ENCODE measurements at regions not wholly inside any gene's neighbourhood (a gene's known extent, or its start where the extent isn't known, plus 50 kb on each side); places are given as distances from the start of the nearest gene placed in this dataset.
"Not testable (repeated sequence)": the region's sequence is repeated elsewhere in the genome, so short reads cannot be mapped to it uniquely, and the experiment has no call there.

DNA sequence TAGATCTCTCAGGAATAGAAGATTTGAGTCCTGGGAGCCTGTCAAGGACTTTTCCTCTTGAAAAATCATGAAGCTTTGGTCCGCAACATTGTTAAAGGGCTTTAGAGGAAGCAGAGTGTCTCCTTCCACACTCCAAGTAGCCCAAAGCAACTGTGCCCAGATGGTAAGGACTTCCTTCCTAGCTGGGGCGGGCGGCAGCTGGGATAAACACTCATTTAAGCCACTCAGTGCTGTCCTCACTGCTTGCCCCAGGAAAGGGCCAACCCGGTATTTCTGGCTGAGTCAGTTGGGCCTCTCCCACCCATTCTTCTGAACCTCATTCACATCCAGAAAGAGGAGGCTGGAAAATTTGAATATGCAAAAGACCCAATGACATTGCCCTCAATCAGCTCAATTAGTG is 144.3 kb downstream of the CHIC2 start:
- DNase-seq, result peak; percentile 57

DNA sequence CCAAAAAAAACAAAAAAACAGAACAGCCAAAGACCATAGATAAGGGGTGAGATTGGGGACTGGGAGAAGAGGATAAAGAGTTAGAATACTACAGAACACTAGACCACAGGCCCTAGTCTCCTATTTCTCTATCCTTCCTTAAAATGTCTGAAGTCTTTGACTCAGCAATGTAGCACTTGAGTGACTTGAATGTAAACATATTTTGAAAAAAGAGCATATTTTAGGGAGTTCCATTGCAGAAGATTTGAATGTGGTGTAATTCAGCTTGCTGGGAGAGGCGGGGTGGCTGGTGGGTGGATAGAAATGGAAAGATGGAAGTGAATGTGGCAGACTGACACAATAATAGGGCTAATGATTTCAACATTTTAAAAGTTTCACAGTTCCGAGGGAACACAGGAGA is 144.9 kb downstream of the CHIC2 start:
- DNase-seq, result no peak

DNA sequence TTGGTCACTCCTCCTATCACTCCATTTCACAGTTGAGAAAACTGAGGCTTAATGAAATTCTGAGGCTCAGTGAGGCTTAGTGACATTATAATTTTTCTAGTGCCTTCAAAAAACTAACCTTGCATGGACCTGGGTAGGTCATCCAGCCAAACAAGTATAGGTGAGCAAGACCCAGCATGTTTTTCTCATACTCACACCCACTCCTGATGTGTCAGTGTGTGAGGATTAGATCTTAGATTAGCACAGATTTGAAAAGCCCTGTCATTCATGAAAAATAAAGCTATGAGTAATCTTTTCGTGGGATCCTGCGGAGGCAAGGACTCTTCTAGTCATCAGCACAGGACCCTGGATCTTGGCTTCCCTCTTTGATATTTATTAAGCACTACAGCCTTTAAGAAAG is 146.7 kb downstream of the CHIC2 start:
- no peak for DNase-seq

DNA sequence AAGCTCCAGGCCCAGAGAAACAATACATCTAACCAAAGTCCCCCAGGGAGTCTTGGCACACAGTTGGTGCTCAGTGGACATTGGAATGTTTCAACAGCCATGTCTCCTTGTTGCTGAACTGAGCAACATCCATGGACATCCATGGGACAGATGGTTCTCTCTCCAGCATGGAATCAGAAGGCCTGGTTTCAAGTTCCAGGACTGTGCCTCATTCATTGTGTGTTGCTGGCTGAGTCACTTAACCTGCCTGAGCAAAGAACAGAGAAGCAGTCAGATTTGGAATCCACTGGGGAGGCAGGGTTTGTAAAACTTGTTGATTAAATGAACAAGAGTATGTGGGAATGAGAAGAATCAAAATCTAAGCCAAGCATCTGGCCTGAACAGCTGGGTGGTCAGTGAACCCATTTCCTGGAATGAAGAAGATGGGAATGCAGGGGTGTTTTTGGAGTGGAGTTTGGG is 147.9 kb downstream of the CHIC2 start:
- no peak for DNase-seq

DNA sequence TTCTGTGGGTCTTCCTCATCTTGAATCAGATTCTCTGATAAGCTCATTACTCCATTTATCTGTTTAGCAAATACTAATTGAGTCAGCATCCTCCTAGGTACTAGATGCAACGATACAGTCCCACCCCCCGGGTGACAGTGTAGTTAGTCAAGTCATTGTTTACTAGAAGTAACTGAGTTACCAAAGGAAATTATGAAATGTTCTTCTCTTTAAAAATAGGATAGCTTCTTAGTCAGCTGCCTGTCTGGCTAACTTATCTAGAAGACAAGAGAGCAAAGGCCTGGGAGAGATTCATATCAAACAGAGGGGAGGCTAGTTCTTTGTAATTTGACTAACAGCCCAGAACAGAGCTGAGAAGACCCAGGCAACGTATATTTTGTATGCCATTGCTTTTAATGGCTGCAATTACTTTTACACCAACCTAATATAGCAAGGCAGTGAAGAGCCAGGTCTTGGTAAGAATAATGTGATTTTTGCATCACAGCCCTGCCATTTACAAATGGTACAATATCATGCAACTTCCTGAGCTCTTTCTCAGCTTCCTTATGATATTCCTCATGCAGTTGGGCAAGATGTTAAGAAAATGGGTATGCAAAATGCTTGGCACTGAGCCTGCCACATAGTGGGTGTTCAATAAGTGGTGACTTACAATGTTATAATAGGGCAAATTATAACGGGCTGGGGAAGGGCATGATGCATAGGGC is 149.9 kb downstream of the CHIC2 start:
- DNase-seq, result no peak

DNA sequence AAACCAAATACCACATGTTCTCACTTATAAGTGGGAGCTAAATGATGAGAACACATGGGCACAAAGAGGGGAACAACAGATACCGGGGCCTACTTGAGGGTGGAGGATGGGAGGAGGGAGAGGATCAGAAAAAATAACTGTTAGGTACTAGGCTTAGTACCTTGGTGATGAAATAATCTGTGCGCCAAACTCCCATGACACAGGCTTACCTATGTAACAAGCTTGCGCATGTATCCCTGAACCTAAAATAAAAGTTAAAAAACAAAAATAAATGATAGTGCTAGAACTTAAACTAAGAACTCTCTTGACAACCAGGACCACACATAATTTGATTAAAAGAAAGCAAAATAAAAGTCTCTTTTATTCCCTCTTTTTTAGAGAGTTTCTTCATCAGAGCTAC is 150.6 kb downstream of the CHIC2 start:
- no peak for DNase-seq

DNA sequence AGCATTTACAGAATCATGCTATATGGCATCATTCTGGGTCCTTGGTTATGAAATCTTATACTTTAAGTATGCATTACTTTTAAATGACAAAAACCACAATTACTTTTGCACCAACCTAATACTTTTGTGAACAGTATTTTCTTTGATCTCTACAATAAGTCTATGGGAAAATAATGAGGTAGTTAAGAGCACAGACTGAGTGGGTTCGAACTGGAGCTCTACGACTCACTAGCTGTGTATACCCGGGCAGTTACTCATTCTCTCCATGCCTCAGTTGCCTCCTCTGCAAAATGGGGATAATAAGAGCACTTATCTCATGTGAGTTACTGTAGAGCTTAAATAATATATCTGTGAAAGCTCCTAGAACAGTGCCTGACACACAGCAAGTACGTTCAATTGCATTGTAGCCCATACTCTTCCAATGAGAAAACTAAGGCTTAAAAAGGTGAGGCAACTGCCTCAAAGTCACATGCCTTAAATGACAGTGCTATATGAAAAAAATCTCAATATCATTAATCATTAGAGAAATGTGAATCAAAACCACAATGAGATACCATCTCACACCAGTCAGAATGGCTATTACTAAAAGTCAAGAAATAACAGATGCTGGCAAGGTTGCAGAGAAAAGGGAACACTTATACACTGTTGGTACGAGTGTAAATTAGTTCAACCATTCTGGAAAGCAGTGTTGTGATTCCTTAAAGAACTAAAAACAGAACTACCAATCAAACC is 151.5 kb downstream of the CHIC2 start:
- DNase-seq, result no peak

DNA sequence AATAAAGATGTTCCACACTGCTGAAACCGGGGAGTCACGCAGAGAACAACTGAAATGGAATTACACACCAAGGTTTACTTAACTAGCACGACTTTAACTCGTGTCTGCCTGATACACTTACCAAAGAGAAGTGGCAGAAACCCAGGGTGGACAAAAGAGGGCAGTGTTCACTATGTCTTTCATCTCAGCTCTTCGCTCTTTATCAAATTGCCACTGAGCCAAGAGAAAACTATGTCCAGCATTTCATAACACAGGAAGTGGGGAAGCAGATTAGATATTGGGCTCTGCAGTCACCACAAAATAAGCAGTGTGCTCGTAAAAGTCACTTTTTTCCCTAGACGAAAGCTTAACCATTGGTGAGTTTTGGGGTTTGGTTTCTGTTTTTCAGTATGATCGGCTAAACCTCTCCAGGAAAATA is 155.7 kb downstream of the CHIC2 start:
- DNase-seq, result peak; percentile 43

DNA sequence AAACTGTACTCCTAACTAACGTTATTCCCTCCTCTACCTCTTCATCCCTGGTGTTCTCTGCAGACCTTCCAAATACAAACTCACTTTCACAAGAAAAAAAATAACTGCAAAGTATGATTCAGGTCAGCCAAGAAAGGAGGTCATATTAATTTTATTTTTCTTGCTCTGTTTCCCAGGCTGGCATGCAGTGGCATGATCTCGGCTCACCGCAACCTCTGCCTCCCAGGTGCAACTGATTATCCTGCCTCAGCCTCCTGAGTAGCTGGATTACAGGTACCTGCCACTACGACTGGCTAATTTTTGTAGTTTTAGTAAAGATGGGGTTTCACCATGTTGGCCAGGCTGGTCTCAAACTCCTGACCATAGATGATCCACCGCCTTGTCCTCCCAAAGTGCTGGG is 156.6 kb downstream of the CHIC2 start:
- DNase-seq, result no peak

DNA sequence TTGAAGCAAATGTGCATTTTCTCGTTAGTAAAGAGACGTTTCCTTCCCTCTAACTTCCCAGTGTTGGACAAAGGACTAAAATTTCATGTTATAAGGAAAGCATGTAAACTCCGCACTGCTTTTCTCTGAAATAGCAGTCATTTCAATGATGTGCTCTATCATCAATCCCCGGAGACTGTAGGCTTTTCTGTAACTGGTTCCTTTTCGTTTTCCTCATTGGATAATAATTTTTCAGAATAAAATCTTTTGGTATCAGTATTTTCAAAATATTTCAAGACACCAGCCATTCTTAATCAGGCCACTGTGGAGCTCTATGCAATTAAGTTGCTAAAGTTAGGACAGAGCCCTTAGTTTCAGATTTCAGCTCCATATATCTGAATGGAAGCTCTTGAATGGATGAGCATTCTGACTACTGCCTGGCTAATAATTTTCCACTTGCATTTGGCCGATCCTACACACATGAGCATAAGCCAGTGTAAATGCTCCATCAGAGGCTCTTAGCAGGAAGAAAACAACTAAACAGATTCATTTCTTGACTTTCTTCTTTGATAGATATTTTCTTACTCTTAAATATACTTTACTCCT is 157.7 kb downstream of the CHIC2 start:
- DNase-seq, result no peak

DNA sequence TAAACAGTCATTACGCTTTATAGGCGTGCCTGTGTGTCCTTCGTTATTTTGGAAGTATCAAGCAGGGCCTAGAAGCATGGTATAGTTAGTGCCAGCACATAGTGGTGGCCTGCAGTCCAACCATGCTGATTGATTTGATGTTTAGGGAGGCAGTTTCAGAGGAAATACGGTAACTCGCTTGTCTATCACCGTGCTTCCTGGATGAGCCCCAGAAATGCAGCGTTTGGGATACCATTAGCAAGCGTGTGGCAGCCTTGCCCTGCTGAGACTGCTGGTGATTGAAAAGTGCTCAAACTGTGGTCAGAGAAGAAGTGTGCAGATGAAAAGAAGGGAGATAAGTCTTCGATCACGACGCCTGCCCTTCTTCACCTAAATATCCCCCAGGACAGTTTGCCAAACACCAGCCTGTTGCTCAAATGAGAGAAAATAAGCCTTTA is 158.4 kb downstream of the CHIC2 start:
- no peak for DNase-seq

DNA sequence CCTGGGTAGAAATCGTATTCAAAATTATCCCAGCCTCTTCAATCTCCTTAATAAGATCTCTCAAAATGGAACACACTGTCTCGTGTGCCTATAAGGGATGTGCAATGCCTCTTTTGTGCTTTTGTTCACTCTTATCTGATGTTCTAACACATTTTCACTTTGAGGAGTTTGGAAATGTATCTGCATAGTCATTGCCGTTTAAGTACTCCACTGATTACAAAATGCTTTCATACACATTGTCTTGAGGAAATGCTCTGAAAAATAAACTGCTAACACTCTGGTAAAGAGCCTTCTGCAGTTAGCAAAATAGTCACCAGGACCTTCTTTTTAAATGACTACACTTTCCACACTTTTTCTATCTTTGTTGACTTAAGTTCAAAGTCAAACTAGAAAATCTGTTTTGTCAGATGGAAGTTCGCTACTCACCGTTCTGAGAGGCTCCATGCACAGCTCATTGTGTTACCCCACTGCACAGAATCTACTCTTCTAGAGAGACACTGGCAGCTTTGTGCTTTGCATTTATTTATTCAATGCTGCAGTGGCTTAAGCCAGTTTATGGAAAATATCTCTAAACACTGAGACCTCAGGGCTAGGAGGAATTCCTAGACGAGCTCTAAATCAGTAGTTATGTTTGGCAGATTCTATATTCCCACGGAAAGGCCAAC is 159.0 kb downstream of the CHIC2 start:
- no peak for DNase-seq

DNA sequence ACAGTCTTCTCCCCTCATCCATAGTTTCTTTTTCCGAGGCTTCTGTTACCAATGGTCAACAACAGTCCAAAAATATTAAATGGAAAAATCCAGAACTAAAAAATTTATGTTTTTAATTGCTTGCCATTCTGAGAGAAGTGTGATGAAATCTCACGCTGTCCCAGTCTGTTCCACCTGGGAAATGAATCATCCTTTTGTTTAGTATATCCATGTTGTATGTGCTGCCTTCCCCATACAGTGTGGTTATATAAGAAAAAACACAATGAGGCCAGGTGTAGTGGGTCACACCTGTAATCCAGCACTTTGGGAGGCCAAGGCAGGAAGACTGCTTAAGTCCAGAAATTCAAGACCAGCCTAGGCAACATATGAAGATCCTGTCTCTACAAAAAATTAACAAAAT is 161.6 kb downstream of the CHIC2 start:
- no peak for DNase-seq

DNA sequence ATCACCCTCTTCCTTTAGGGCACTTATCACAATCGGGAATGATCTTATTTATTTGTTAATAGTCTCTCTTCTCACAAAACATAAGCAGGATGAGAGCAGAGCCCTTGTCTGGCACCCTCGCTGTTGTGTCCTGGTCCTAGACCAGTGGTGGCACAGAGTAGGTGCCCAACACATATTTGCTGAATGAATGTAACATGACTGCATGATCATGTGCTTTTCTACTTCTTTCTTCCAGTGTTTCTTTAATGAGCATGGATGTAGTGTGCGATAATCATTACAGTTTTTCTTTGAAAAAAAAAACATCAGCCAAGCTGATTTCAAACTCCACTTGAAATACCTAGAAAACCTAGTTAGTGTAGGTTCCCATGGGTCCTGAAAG is 164.1 kb downstream of the CHIC2 start:
- DNase-seq, result no peak

DNA sequence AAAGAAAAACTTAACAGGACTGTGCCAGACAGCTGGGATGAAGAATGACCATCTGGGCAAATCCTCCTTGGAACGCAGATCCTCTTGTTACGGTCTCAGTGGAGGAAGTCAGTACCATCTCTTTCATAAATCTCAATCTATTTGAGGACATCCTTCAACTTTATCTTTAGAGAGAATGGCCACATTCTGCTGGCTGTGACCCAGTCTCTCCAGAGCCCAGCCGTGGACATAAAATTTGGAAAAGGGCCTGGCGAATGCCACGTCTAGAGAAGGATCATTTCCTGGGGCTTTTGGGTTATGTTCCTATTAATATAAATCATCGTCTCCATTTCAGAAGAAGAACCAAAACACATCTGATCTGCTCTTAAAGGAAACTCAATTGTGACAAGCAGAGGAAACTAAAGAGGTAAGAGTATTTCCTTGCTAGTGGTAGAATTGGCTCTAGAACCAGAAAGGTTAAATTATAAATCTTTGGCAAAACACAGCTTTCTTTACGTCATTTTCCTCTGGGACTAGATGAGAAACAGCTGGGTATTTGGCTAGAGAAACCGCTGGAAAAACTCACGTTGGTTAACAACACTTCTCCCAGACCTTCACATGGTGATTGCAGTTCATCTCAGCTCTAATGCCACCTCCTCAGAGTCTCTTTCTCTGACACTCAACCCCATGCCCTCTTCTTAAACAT is 164.7 kb downstream of the CHIC2 start:
- DNase-seq, result no peak

DNA sequence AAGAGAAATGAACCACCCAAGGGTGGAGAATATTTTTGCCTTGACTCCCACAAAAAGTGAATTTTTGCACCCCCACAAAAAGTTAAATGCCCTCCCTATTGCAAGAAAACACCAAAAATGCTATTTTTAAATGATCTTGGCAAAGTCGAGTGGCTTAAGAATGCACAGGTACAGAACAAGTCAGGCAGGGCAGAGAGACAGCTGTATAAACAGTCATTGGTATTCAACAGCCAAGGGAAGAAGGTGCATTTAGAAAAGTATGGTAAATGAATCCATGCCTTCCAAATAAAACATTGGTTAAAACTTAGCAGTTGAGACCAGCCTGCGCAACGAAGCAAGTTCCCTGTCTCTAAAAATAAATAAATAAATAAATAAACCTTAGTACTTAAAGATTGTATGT is 169.3 kb downstream of the CHIC2 start:
- no peak for DNase-seq

DNA sequence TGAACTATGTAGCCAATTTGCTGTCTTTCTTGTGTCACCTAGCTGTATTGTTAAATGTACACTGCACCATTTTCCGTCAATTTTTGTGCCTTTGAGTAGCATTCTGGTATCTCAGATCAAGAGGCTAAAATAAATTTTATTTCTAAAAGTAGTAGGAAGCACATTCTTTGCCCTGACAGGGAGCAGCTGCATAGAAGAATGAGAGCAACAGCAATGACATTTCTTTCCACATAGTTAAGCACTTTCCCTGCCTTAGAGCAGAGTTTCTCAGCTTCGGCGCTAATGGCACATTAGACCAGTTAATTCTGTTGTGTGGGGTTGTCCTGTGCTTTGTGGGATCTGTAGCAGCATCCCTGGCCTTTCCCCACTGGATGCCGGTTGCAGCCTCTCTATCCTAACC is 173.9 kb downstream of the CHIC2 start:
- DNase-seq, result no peak

DNA sequence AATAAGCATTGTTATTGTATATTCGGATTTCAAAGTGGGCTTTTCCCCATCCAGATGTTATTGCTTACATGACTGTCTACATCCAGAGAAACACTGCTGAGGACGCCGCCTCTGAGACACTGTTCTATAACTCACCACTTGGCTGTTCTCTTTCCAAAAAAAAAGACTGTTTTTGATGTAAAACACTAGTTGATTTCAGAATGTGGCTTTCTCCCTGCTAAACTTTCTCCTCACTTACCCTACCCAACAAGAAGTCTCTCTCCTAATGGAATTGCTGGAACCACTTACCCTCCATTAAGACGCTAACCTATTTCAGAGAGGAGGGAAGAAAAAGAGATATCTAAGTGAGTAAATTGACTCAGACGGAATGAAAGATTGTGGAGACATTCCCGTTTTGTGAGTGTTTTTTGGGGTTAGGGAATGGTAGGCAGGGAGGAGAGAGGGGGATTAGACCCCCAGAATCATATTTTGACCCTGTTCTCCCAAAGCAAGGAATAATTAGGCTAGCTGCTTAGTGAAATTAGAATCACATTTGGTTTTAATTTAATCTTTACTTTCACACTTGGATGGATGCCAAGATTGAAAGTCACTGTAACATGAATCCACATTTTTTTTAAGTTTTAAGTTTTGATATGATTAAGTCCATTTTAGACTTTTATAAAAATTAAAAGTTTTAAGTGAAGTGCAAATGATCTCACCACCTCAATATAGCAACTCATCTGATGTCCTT is 174.9 kb downstream of the CHIC2 start:
- no peak for DNase-seq

DNA sequence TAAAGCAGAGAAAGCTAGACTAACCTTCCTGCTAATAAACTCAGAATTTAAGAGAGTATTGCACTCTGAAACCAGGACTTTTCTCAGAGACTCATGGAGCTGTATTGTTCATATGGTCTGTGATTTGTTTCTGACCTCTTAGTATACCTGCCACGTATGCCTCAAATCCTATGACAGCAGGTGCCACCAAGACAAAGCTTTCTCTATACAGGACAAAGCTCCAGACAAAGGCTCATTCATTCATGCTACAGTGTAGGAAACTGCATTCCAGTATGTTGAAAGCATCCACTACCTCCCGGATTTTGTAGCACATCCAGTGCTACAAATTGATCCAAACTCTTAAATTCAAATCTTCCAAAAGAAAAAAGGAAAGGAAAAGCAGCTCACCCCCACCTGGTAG is 178.3 kb downstream of the CHIC2 start:
- DNase-seq, result no peak

DNA sequence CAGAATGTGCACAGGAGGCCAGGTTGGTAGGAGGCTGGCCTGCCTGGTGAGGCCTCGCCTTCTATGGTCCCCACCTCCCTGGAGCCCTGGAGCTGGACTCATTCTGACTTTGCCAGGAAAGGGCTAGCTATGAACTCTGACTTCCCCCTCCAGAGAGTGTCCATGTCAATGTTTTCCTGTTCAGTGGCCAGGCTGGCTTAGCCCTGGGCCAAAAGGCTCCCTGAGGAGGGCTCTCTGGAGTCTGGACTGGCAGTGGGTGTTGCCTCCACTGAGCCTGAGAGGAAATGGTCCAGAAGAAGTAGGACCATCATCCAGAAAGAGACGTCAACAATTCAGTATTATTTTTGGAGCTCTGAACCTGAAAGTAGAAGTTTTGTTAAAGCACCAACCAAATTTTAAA is 178.7 kb downstream of the CHIC2 start:
- DNase-seq, result no peak

DNA sequence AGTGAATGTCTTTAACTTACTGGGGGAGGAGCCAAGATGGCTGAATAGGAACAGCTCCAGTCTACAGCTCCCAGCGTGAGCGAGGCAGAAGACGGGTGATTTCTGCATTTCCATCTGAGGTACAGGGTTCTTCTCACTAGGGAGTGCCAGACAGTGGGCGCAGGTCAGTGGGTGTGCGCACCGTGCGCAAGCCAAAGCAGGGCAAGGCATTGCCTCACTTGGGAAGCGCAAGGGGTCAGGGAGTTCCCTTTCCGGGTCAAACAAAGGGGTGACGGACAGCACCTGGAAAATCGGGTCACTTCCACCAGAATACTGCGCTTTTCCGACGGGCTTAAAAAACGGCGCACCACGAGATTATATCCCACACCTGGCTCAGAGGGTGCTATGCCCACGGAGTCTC is 187.3 kb downstream of the CHIC2 start:
- DNase-seq, result not testable (repeated sequence)

DNA sequence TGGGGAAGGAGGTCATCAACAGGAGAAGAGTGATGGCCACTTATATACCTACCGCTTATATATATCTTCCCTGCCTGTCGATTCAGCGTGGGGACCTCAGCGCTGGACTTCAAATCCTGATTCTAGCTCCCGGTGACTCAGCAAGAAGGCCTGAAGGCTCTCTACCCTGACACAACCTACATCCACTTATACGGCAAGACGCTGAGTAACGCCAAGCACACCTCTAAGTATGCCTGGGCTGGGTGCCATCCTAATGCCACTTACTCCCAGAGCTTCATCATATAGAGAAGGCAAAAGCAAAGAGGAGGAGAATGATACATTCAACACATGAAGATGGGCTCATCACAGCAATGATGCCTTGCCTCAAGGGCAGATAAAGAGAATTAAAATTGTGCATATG is 198.3 kb downstream of the CHIC2 start:
- DNase-seq, result no peak
